ENCODE measurements at regions not wholly inside any gene's neighbourhood (a gene's known extent, or its start where the extent isn't known, plus 50 kb on each side); places are given as distances from the start of the nearest gene placed in this dataset.

DNA sequence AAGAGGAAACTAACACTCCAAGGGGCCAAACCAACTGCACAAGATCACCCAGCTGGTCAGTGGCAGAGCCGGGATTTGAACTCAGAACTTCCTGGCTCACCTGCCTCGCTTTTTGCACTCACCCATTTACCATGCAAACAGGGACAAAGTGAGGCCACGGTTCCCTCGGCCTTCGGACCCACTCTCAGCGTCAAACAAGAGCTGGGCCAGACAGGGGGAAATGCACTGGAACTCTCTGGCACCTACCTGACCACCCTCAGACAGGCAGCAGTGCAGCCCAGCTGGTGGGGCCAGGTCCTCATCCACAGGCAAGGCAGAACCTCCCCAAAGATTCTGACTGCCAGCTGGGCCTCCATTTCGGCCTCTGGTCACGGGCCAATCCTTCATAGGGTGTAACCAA lies 93.7 kb upstream of the SRSF6 start:
- Histone ChIP-seq H3K36me3 (ENCODE audit: control insufficient read depth, low read length) (no peaks in the 10 kb centered on the region), H3K27me3 (ENCODE audit: control insufficient read depth, low read length) (no peaks in the 10 kb centered on the region), H3F3A (ENCODE audit: control insufficient read depth, insufficient read depth) (no peaks in the 10 kb centered on the region), H3K79me2 (ENCODE audit: control insufficient read depth, low read length) (no peaks in the 10 kb centered on the region), H3K27ac (ENCODE audit: low read depth, low read length) (no peak overlapping the region), H3K4me3 (ENCODE audit: low read length) (no peak overlapping the region), H3K9me2 (replicated peaks; ENCODE audit: control insufficient read depth, low read length) (no peaks in the 10 kb centered on the region), H3K4me2 (ENCODE audit: low read length) (no peak overlapping the region), H4K20me1 (ENCODE audit: control insufficient read depth, insufficient read depth, low read depth, low read length) (no peaks in the 10 kb centered on the region), H3K9me3 (ENCODE audit: control insufficient read depth, insufficient read depth, low read length) (no peaks in the 10 kb centered on the region), H3K4me1 (ENCODE audit: control insufficient read depth, low read length) (no peaks in the 10 kb centered on the region)
- TF ChIP-seq EZH2phosphoT487 (IDR thresholded peaks at IDR 0.05; ENCODE audit: borderline replicate concordance, low read length) = no peak
- TF ChIP-seq, protein P1, sequence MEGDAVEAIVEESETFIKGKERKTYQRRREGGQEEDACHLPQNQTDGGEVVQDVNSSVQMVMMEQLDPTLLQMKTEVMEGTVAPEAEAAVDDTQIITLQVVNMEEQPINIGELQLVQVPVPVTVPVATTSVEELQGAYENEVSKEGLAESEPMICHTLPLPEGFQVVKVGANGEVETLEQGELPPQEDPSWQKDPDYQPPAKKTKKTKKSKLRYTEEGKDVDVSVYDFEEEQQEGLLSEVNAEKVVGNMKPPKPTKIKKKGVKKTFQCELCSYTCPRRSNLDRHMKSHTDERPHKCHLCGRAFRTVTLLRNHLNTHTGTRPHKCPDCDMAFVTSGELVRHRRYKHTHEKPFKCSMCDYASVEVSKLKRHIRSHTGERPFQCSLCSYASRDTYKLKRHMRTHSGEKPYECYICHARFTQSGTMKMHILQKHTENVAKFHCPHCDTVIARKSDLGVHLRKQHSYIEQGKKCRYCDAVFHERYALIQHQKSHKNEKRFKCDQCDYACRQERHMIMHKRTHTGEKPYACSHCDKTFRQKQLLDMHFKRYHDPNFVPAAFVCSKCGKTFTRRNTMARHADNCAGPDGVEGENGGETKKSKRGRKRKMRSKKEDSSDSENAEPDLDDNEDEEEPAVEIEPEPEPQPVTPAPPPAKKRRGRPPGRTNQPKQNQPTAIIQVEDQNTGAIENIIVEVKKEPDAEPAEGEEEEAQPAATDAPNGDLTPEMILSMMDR (IDR thresholded peaks at IDR 0.05; ENCODE audit: low read depth, low read length, poor library complexity, severe bottlenecking) = no peak

DNA sequence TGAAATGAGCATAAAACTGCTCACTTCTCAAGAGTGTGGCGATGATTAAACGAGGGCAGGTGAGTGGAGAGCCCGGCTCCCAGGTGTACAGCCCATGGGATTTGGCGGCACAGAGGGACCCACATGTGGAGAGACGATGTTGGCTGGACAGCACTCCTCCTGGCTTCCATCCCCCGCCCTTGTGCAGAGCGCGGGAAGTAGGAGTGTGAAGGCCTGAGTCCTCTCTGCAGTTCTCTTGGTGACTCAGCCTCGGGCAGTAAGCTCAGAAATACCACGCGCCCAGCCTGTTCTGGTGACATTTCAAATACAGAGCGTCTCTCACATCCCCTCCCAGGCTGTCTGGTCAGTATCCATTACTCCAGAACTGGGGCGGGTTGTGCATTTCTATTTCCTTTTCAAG lies 94.2 kb upstream of the SRSF6 start:
- no peak overlapping the region for H3K4me2 ChIP-seq (ENCODE audit: low read length)
- no peak for TF ChIP-seq EZH2phosphoT487 (IDR thresholded peaks at IDR 0.05; ENCODE audit: borderline replicate concordance, low read length)
- TF ChIP-seq, protein P1 (IDR thresholded peaks at IDR 0.05; ENCODE audit: low read depth, low read length, poor library complexity, severe bottlenecking) = no peak
- no peaks in the 10 kb centered on the region for H3K4me1 ChIP-seq (ENCODE audit: control insufficient read depth, low read length)

DNA sequence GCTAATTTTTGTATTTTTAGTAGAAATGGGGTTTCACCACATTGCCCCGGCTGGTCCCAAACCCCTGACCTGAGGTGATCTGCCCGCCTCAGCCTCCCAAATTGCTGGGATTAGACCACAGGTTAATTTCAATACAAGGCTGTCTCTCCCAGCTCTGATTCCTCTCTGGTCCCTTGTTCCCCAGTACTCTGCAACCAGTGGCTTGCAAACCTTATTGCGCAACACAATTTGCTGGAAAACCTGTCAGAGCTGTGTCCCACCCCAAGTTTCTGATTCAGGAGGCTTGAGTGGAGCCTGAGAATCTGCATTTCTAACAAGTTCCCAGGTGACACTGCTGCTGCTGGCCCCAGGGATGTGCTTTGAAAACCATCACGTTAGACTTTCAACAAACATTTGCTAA lies 96.2 kb upstream of the SRSF6 start:
- H3K36me3 ChIP-seq (ENCODE audit: control insufficient read depth, low read length) = no peaks in the 10 kb centered on the region
- no peaks in the 10 kb centered on the region for H3F3A ChIP-seq (ENCODE audit: control insufficient read depth, insufficient read depth)
- H3K27me3 ChIP-seq (ENCODE audit: control insufficient read depth, low read length) = no peaks in the 10 kb centered on the region
- H4K20me1 ChIP-seq (ENCODE audit: control insufficient read depth, insufficient read depth, low read depth, low read length) = no peaks in the 10 kb centered on the region
- no peak overlapping the region for H3K4me2 ChIP-seq (ENCODE audit: low read length)
- H3K27ac ChIP-seq (ENCODE audit: low read depth, low read length) = no peak overlapping the region
- H3K79me2 ChIP-seq (ENCODE audit: control insufficient read depth, low read length) = no peaks in the 10 kb centered on the region
- TF ChIP-seq EZH2phosphoT487 (IDR thresholded peaks at IDR 0.05; ENCODE audit: borderline replicate concordance, low read length) = no peak
- TF ChIP-seq, protein P1 (IDR thresholded peaks at IDR 0.05; ENCODE audit: low read depth, low read length, poor library complexity, severe bottlenecking) = no peak
- no peak overlapping the region for H3K4me3 ChIP-seq (ENCODE audit: low read length)
- no peaks in the 10 kb centered on the region for H3K4me1 ChIP-seq (ENCODE audit: control insufficient read depth, low read length)
- H3K9me3 ChIP-seq (ENCODE audit: control insufficient read depth, insufficient read depth, low read length) = no peaks in the 10 kb centered on the region
- H3K9me2 ChIP-seq (replicated peaks; ENCODE audit: control insufficient read depth, low read length) = no peaks in the 10 kb centered on the region

More for the DNA sequence above, 94.2 kb upstream of the SRSF6 start:
- Histone ChIP-seq H4K20me1 (ENCODE audit: control insufficient read depth, insufficient read depth, low read depth, low read length) (no peaks in the 10 kb centered on the region), H3K36me3 (ENCODE audit: control insufficient read depth, low read length) (no peaks in the 10 kb centered on the region), H3K9me3 (ENCODE audit: control insufficient read depth, insufficient read depth, low read length) (no peaks in the 10 kb centered on the region), H3K4me3 (ENCODE audit: low read length) (no peak overlapping the region), H3K9me2 (replicated peaks; ENCODE audit: control insufficient read depth, low read length) (no peaks in the 10 kb centered on the region), H3F3A (ENCODE audit: control insufficient read depth, insufficient read depth) (no peaks in the 10 kb centered on the region), H3K27me3 (ENCODE audit: control insufficient read depth, low read length) (no peaks in the 10 kb centered on the region), H3K27ac (ENCODE audit: low read depth, low read length) (no peak overlapping the region), H3K79me2 (ENCODE audit: control insufficient read depth, low read length) (no peaks in the 10 kb centered on the region)

DNA sequence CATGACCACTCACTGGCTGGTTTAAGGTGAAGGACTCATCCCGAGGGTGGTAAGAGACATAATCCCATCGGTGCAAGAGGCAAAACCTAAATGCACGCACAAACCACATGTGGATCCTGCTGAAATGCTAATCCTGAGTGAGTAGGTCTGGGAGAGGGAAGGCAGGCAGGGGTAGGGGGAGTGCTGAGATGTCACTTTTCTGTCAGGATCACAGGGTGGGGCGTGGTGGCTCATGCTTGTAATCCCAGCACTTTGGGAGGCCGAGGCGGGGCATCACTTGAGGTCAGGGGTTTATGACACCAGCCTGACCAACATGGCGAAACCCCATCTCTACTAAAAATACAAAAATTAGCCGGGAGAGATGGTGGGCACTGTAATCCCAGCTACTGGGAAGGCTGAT lies 97.7 kb upstream of the SRSF6 start:
- Histone ChIP-seq H3F3A (ENCODE audit: control insufficient read depth, insufficient read depth) (no peaks in the 10 kb centered on the region), H3K27me3 (ENCODE audit: control insufficient read depth, low read length) (no peaks in the 10 kb centered on the region)

More for the DNA sequence above, 97.7 kb upstream of the SRSF6 start:
- Histone ChIP-seq H3K4me3 (ENCODE audit: low read length) (no peak overlapping the region), H3K27ac (ENCODE audit: low read depth, low read length) (no peak overlapping the region), H3K4me2 (ENCODE audit: low read length) (no peak overlapping the region), H3K4me1 (ENCODE audit: control insufficient read depth, low read length) (no peaks in the 10 kb centered on the region), H3K36me3 (ENCODE audit: control insufficient read depth, low read length) (no peaks in the 10 kb centered on the region), H3K9me3 (ENCODE audit: control insufficient read depth, insufficient read depth, low read length) (no peaks in the 10 kb centered on the region), H3K9me2 (replicated peaks; ENCODE audit: control insufficient read depth, low read length) (no peaks in the 10 kb centered on the region), H3K79me2 (ENCODE audit: control insufficient read depth, low read length) (no peaks in the 10 kb centered on the region), H4K20me1 (ENCODE audit: control insufficient read depth, insufficient read depth, low read depth, low read length) (no peaks in the 10 kb centered on the region)
- TF ChIP-seq EZH2phosphoT487 (IDR thresholded peaks at IDR 0.05; ENCODE audit: borderline replicate concordance, low read length) = no peak
- TF ChIP-seq, protein P1 (IDR thresholded peaks at IDR 0.05; ENCODE audit: low read depth, low read length, poor library complexity, severe bottlenecking) = no peak
